ENCODE measurements at regions not wholly inside any gene's neighbourhood (a gene's known extent, or its start where the extent isn't known, plus 50 kb on each side); places are given as distances from the start of the nearest gene placed in this dataset.

DNA sequence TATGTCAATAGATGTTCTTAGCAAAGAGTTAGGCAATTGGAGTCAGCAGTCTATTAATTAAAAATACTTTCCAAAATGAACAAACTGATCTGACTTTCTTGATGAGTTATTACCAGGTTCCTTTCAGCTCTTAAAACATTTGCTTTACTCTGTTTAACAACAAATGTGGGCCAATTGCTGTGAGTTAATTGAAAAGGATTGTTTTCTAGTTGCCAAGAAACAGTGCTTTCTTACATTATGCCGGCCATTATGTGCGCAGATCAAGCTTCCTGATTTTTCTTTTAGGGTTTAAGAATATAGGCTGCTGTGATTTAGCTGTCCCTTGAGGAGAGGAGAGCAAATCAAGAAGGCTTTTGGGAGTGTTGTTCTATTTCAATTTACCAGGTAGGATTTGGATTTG lies 50.5 kb upstream of the ITPRID2 start:
- no peak for DNase-seq

Measured in stimulated activated CD4-positive, alpha-beta T cell treated with anti-CD3 and anti-CD28 coated beads, Interleukin-4, amount 100 ng/mL, for 24 hours (primary cell).